ENCODE measurements at regions not wholly inside any gene's neighbourhood (a gene's known extent, or its start where the extent isn't known, plus 50 kb on each side); places are given as distances from the start of the nearest gene placed in this dataset.

DNA sequence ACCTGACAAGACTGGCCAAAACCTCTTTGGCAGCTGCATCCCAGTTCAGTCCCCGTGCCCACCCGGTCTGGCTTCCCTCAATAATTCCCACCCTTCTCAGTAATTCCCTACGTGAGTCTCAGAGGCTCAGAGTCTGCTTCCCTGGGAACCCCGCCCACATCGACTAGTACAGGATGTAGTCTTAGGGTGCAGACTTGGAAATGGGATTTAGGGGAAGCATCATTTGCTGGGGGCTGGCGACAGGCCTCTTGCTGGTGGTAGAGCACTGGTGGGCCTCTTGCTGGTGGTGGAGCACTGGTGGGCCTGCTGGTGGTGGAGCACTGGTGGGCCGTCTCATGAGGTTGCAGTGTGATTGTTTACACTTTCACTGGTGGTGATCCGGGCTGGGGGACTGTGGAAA is 199.5 kb upstream of the B3GAT1 start:
- intact Hi-C loops (cut with micrococcal nuclease) (no loop called here), in situ Hi-C loops (cut with MboI) (no loop called here)
- Histone ChIP-seq H3K27me3 (ENCODE audit: control insufficient read depth in 2 of 2, insufficient read depth in 2 of 2, low read length in 2 of 2) (peaks cover 12 to 28% of the 10 kb centered on the region in 2 experiments), H3K4me1 (replicated peaks in 1 of 2; ENCODE audit: control insufficient read depth in 2 of 2, insufficient read depth in 2 of 2, low read length in 2 of 2) (no peaks in the 10 kb centered on the region), H2AFZ (ENCODE audit: low read depth, low read length) (no peak overlapping the region), H3K36me3 (ENCODE audit: control insufficient read depth, insufficient read depth, low read length) (no peaks in the 10 kb centered on the region), H3K9me1 (ENCODE audit: control insufficient read depth, insufficient read depth, low read length) (no peaks in the 10 kb centered on the region), H4K20me1 (replicated peaks; ENCODE audit: control insufficient read depth, insufficient read depth, low read length) (no peaks in the 10 kb centered on the region), H3K4me3 (no peak overlapping the region), H3K4me2 (ENCODE audit: insufficient read depth, low read length) (no peak overlapping the region), H3K9ac (ENCODE audit: insufficient read depth in 1 of 2, low read depth in 2 of 2, low read length in 2 of 2) (no peak overlapping the region), H3K9me3 (replicated peaks; ENCODE audit: control insufficient read depth, insufficient read depth, low read depth, low read length) (no peaks in the 10 kb centered on the region), H3K79me2 (ENCODE audit: control insufficient read depth, insufficient read depth, low read length) (no peaks in the 10 kb centered on the region), H3K27ac (ENCODE audit: extremely low read depth, low read depth, low read length) (no peak overlapping the region)
- POLR2A ChIA-PET, result no interaction called here
- no peak for DNase-seq (ENCODE audit: extremely low read depth in 1 of 4, low spot score in 3 of 4)
- WGBS (ENCODE audit: insufficient coverage, low coverage, missing lambda C conversion rate), result 0% methylated on average over 8 of the region's 8 CpGs
- ATAC-seq, result no peak
- FAIRE-seq, result no peak
- no TSS peak for BruUV-seq (replicated peaks)
- TF ChIP-seq FOXM1 (IDR thresholded peaks at IDR 0.05; ENCODE audit: low read depth) (no peak), FOXM1 (CRISPR knock-in tag; IDR thresholded peaks at IDR 0.05; ENCODE audit: low read depth) (no peak)
- CTCF ChIA-PET (ENCODE audit: low intra/inter-chr PET ratio), result no interaction called here

DNA sequence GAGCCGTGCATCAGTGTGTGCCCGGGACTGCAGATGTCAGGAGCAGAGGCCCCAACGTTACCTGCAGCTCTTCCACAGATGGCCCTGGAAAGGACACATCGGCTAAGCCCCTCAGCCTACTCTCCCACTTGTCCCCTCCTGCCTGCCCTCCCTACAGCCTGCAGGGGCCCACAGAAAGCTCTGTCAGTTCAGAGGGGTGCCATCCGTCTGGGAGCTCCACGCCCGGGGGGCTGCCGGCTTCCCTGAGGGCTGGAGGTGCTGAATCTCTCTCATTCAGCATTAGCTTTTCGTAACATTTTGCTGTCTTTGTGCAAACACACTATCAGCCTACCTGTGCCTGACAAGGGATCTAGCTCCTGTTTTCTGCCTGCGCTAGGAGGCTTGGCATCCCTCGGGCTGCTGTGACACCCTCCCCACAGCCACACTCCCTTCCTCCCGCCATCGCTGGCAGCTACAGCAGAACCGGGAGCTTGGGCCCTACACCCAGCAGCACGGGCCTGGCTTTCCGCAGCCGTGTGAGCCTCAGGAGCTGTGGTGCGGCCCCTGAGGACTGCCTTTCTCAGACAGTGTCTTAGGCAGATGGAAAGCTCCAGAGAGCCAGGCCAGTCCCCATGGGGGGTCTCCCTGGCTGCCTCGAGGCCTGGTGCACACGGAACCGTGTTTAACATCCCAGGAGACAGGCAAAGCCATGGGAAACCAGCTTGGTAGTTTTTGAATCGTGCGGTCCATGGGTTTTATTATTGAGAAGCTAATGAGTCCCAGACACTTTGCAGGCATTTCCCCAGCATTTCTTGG is 198.3 kb upstream of the B3GAT1 start:
- no peak for DNase-seq (ENCODE audit: extremely low read depth in 1 of 4, low spot score in 3 of 4)
- TF ChIP-seq ZNF57 (CRISPR knock-in tag; IDR thresholded peaks at IDR 0.05) (no peak), HLTF (IDR thresholded peaks at IDR 0.05) (no peak), SMAD1 (IDR thresholded peaks at IDR 0.05; ENCODE audit: low read depth, low read length, partially characterized antibody) (no peak), ZFP36 (IDR thresholded peaks at IDR 0.05; ENCODE audit: low read depth, low read length, partially characterized antibody) (no peak), CHD2 (IDR thresholded peaks at IDR 0.05; ENCODE audit: low read depth, low read length) (no peak), ELF4 (CRISPR knock-in tag; IDR thresholded peaks at IDR 0.05) (no peak)
- FAIRE-seq, result no peak
- no peaks in the 10 kb centered on the region for H3K9me1 ChIP-seq (ENCODE audit: control insufficient read depth, insufficient read depth, low read length)
- CTCF ChIA-PET (ENCODE audit: low intra/inter-chr PET ratio), result no interaction called here
- no peaks in the 10 kb centered on the region for H3K9me3 ChIP-seq (replicated peaks; ENCODE audit: control insufficient read depth, insufficient read depth, low read depth, low read length)
- no peak overlapping the region for H3K4me2 ChIP-seq (ENCODE audit: insufficient read depth, low read length)
- H3K4me3 ChIP-seq, result no peak overlapping the region
- POLR2A ChIA-PET, result interaction anchor here (0.6 kb wide), 1 partner anchor 480 kb away, joined by 3 read pairs; no protein-coding TSS in a partner anchor
- H3K27ac ChIP-seq (ENCODE audit: extremely low read depth, low read depth, low read length), result no peak overlapping the region
- H2AFZ ChIP-seq (ENCODE audit: low read depth, low read length), result no peak overlapping the region
- peaks cover 12 to 28% of the 10 kb centered on the region in 2 experiments for H3K27me3 ChIP-seq (ENCODE audit: control insufficient read depth in 2 of 2, insufficient read depth in 2 of 2, low read length in 2 of 2)
- in situ Hi-C loops (cut with MboI) (no loop called here), intact Hi-C loops (cut with micrococcal nuclease) (no loop called here)
- WGBS (ENCODE audit: insufficient coverage, low coverage, missing lambda C conversion rate), result 0% methylated on average over 16 of the region's 23 CpGs
- no peak overlapping the region for H3K9ac ChIP-seq (ENCODE audit: insufficient read depth in 1 of 2, low read depth in 2 of 2, low read length in 2 of 2)
- no peaks in the 10 kb centered on the region for H3K4me1 ChIP-seq (replicated peaks in 1 of 2; ENCODE audit: control insufficient read depth in 2 of 2, insufficient read depth in 2 of 2, low read length in 2 of 2)
- ATAC-seq, result no peak
- no peaks in the 10 kb centered on the region for H3K79me2 ChIP-seq (ENCODE audit: control insufficient read depth, insufficient read depth, low read length)
- no peaks in the 10 kb centered on the region for H4K20me1 ChIP-seq (replicated peaks; ENCODE audit: control insufficient read depth, insufficient read depth, low read length)
- H3K36me3 ChIP-seq (ENCODE audit: control insufficient read depth, insufficient read depth, low read length), result no peaks in the 10 kb centered on the region
- no TSS peak for BruUV-seq (replicated peaks)
